Stimulated activated naive CD8-positive, alpha-beta T cell treated with anti-CD3 and anti-CD28 coated beads, Interleukin-15, Interleukin-2, amounts not matched to agents 100 U/mL and 50 U/mL, for 24 hours (primary cell): ENCODE measurements at regions not wholly inside any gene's neighbourhood (a gene's known extent, or its start where the extent isn't known, plus 50 kb on each side); places are given as distances from the start of the nearest gene placed in this dataset.
"Not testable (repeated sequence)": the region's sequence is repeated elsewhere in the genome, so short reads cannot be mapped to it uniquely, and the experiment has no call there.

ENCODE experiments used
- ATAC-seq: fragments of 150-1000 bp; cut with Tn5 transposase; one replicate; pipeline ENCODE4 v1.10.0; 2021
- DNase-seq: peaks from one replicate; pipeline ENCODE4 v3.0.0; 2021

DNA sequence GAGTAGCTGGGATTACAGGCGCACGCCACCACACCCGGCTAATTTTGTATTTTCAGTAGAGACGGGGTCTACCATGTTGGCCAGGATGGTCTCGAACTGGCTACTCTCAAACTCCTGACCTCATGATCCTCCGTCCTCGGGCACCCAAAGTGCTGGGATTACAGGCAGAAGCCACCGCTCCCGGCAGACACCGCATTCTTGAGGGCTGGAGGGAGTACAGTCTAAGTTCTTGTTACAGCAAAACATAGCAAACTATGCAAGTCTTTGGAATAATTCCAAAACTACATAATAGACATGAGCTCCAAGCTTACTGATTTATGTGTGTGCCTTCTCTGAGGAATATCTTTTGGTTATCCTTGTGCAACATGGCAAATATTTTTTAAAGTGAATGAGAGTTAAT is 299.1 kb upstream of the ZNF658 start:
- DNase-seq, ATAC-seq: not testable (repeated sequence)

DNA sequence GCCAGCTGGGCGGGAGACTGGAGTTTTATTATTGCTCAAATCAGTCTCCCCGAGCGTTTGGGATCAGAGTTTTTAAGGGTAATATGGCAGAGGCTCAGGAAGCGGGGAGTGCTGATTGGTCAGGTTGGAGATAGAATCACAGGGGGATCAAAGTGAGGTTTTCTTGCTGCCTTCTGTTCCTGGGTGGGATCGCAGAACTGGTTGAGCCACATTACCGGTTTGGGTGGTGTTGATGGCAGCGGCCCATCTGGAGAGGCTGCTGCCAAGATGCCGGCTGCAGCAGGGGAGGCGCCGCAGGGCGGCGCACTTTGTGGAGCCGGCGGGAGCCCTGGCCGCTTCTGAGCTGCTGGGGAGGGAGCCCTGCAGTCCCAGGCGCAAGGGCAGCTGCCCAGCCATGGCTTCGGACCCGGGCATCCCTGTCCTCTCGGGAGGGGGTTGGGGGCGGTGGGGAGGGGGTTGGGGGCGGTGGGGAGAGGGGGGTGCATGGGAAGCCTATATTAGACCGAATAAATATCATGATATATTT is 268.9 kb upstream of the ZNF658 start:
- DNase-seq, ATAC-seq: not testable (repeated sequence)

DNA sequence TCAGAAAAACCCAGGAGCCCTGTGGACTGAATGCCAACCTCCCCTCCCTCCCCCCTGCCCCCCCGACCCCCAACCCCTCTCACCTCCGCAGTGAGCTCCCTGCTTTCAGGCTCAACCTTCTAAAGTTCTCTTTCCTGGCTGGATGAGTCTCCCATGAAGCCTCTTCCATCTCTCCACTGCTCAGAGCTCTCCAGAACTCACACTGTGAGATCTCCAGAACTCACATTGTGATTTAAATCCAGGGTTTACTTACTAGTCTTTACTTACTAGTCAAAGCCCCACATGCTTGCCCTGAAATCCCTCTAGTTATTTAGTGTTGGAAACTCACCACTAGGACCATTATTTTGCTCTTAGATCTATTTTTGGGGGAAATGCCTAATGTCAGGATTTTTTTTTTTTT is 252.8 kb upstream of the ZNF658 start:
- not testable (repeated sequence) for DNase-seq, ATAC-seq

DNA sequence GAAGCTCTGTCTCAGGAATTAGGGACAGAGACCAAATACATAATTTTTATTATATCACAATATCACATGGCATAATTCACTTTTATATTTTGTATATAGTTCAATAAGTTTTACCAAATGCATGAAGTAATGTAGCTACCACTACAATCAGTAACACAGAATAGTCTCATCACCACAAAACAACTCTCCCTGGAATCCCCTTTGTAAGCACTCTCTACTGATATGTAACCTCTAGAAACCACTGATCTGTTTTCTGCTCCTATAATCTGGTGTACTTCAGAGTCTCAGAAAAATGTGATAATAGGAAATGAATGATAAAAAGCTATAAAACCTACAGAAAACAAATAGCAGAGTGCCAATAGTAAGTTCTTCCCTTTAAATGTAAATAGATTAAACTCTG is 210.3 kb upstream of the ZNF658 start:
- not testable (repeated sequence) for ATAC-seq

DNA sequence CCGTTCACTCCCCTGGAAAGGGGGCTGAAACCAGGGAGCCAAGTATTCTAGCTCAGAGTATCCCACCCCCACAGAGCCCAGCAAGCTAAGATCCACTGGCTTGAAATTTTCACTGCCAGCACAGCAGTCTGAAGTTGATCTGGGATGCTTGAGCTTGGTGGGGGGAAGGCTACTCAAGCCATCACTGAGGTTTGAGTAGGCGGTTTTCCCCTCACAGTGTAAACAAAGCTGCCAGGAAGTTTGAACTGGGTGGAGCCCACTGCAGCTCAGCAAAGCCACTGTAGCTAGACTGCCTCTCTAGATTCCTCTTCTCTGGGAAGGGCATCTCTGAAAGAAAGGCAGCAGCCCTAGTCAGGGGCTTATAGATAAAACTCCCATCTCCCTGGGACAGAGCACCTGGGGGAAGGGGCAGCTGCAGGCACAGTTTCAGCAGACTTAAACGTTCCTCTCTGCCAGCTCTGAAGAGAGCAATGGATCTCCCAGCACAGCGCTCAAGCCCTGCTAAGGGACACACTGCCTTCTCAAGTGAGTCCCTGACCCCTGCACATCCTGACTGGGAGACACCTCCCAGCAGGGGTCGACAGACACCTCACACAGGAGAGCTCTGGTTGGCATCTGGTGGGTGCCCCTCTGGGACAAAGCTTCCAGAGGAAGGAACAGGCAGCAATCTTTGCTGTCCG is 204.8 kb upstream of the ZNF658 start:
- not testable (repeated sequence) for ATAC-seq, DNase-seq

More for the DNA sequence above, 210.3 kb upstream of the ZNF658 start:
- not testable (repeated sequence) for DNase-seq

DNA sequence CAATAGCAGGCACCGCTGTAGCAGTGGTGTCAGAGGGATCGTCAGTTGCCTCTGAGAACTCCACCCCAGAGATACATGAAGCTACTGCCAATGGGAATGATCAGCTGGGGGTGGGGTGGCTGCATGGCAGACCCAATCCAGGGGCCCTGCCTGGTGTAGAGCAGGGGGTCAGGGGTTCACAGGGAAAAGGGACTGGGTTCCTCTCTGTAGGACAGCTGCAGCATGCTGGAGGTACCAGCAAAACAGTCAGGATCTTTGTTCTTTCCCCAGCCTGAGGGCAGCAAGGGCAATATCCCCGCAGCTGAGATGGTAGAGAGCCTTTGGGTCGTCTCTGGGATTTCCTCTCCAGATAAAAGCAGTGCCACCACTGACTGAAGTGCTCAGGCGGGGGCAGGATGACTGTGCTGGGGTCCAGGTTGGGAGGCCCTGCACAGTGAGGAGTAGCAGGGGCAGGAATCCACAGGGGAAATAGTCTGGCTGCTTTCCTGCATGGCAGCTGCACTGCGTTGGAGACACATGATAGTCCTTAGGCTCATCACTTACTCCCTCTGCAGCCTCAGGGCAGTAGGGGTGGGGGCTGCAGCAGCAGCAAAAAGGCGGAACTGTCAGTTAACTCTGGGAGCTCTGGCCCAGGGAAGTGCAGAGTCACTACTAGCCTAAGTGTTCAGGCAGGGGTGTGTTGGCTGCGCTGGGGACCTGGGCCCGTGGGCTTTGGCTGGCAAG is 203.0 kb upstream of the ZNF658 start:
- DNase-seq, ATAC-seq: not testable (repeated sequence)

DNA sequence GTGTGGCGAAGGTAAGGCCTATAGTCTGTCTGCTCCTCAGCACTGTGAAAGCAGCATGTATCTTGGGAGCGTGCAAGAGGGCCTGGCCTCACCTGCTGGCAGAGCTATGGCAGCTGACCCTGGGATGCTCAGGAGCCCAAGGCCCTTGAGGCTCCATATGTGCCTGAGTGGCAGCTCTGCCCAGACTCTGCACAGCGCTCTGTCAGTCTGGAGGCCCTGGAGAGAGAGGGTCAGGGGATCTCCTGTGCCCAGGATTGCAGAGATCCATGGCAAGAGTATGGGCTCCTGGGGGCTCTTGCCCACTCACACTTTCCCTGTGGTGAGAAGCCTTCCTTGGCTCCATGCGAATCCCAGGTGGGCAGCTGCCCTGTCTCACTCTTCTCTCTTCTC is 202.5 kb upstream of the ZNF658 start:
- ATAC-seq, DNase-seq: not testable (repeated sequence)

DNA sequence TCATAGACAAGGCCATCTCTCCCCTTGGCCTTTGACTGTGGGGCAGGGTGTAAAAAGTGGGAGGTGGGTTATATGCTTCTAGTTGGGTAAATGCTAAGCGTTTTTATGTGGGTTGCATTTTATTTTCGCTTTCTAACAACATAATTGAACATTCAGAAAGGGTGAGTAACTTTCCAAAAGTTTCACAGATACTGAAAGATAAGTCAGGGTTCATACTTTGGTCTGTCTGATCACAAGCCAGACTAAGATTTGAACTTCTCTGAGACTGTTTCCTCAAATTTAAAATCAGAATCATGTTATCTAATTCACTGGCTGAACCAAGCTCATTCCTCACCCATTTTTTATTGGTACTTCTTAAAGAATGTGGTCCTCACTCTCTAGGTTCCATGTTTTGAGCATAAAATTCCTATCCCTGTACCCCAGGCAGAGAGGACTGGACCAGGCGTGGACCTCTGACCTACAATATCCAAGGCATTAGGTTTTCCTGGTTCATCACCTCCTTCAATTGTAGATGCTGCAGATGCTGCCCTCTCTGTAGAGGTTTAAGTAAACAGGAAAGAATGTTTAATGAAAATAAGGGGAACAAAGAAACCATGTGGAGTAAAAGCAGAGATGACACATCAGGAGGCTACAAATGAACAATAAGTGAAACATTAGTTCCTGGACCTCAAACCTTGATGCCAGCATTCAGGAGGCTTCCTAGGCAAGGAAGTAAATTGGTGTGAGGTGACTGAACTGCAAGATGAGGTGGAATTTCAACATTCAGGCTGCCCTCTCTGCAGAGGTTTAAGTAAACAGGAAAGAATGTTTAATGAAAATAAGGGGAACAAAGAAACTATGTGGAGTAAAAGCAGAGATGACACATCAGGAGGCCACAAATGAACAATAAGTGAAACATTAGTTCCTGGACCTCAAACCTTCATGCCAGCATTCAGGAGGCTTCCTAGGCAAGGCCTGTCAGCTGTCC is 198.8 kb upstream of the ZNF658 start:
- ATAC-seq, DNase-seq: not testable (repeated sequence)

DNA sequence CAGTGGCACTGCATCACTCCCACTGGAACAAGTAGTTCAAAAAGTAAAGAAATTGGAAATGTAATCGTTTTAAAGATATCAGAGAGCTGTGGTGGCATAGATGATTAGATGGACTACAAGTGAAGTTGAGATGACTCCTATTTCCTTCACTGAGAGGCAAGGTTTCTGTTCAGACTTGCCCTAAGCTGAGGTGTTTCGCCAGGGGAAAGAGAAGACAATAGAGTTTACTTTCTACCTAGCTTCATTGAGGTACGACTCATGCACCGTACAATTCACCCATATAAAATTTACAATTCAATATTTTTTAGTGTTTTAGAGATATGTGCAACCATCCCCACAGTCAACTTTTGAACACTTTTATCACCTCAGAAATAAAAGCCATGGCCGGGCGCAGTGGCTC is 189.0 kb upstream of the ZNF658 start:
- ATAC-seq, DNase-seq: not testable (repeated sequence)

DNA sequence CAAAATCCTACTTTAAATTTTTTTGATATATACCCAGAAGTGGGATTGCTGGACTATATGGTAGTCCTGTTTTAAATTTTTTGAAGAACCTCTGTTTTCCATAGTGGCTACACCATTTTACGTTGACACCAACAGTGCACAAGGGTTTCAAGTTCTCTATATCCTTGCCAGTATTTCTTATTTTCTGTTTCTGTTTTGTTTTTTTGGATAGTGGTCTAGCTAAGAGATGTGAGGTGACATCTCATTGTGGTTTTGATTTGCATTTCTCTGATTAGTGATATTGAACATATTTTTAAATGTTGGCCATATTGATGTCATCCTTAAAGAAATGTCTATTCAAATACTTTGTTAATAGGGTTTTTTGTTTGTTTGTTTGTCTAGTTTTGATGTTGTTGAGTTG is 187.7 kb upstream of the ZNF658 start:
- DNase-seq, ATAC-seq: not testable (repeated sequence)

DNA sequence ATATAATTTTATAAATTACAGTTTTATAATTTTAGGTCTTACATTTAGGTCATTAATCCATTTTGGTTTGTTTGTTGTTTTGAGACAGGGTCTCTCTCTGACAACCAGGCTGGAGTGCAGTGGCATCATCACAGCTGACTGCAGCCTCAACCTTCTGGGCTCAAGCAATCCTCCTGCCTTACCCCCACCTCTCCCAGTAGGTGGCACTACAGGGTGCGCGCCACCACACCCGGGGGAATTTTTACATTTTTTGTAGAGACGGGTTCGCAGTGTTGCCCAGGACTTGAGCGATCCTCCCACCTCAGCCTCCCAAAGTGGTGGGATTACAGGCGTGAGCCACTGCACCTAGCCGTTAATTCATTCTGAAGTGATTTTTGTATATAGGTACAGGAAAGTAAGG is 187.0 kb upstream of the ZNF658 start:
- not testable (repeated sequence) for DNase-seq, ATAC-seq

DNA sequence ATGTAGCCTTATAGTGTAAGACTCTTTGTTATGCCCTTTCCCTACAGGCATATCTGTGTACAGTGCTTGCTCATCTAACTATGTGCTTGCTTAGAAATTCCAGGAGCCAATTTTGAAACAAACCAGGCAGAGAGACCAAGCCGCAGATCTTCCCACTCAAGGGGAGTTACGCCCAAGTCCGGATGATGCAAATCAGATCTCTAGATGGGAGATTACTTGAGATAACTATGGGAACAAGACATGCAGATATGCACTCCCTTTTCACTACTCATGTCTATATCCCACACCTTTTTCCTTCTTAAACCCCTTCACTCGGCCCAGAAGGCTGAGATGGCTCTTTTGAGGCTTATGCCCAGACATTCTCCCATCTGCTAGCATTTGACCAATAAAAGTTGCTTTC is 179.7 kb upstream of the ZNF658 start:
- ATAC-seq, DNase-seq: not testable (repeated sequence)

DNA sequence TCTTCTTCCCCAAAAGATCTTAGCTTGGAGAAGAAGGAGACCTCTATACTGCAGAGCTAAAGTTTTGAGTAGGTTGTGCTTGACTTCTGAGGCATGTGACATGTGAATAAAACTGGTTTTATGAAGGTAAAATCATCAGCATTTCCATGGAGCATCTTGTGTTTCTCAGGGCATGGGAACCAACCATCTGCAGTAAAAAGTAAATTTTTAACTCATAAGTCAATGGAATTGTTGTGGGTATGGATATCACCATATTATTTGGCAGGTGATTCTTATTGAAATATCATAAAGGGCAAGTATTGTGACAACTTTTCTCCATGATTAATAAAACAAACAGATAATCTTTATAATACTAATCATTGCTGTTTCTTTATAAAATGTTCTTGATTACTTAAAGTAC is 173.0 kb upstream of the ZNF658 start:
- DNase-seq, ATAC-seq: not testable (repeated sequence)

DNA sequence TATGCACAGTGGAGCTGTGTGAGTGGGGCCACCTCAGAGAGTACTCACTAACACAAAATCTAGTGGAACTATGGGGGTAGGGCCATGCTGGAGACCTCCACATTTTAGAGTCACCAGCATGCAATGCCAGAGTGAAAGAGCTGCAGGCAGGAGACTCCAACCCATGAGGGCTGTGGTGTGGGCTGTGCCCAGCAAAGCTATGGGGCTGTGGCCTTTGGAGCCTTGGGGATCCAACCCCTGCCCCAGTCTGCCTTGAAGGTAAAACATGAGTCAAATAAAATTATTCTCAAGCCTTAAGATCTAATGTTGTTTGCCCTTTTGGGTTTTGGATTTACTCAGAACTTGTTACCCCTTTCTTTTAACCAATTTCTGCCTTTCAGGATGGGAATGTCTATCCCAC is 163.8 kb upstream of the ZNF658 start:
- DNase-seq, ATAC-seq: not testable (repeated sequence)

DNA sequence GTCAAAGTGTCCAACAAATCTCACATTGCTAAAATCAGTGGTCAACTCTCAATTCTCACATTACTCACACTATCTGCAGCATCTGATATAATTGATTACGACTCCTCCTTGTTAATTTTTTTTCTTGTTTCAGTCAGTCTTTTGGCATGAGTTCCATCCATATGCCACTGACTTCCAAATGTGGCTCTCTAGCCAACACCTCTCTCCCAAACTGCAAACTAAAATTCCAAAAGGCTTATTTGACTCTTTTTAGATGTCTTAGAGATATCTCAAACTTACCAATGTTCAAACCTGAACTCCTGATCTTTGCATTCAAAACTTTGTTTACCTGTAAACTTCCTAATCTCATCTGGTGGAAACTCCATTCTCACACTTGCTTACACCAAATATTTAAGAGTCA is 162.1 kb upstream of the ZNF658 start:
- ATAC-seq, DNase-seq: not testable (repeated sequence)

DNA sequence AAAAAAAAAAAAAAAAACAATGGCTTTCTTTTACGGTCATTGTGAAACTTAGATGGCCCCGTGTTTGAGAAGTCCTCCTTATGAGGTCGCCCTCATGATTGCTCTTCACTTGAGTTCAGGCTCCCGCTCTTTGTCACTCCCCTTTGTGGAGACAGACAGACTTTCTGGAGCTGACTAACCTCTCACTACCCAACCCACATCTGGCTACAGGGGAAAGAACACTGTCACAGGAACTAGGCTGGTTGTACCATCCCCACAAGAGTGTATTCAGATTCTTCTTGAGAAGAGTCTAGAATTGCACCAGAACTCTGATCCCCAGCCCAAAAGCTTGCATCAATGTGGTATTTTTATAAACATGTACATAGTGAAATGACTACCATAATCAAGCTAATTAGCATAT is 160.4 kb upstream of the ZNF658 start:
- ATAC-seq, DNase-seq: not testable (repeated sequence)

DNA sequence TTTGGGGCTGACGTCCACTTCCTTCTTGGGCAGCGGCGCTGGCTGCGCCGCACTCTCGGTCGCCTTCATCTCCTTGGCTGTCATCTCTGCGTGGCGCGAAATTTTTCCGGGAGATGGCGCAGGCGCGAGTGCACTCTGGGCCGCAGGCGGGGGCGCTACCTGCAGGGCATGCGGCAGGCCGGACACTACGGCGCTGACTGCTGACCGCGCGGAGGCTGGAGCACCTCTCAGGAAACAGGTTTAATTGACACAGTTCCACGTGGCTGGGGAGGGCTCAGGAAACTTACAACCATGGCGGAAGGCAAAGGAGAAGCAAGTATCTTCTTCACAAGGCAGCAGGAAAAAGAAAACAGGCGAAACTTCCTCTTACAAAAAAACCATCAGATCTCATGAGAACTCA is 154.7 kb upstream of the ZNF658 start:
- ATAC-seq, DNase-seq: not testable (repeated sequence)

DNA sequence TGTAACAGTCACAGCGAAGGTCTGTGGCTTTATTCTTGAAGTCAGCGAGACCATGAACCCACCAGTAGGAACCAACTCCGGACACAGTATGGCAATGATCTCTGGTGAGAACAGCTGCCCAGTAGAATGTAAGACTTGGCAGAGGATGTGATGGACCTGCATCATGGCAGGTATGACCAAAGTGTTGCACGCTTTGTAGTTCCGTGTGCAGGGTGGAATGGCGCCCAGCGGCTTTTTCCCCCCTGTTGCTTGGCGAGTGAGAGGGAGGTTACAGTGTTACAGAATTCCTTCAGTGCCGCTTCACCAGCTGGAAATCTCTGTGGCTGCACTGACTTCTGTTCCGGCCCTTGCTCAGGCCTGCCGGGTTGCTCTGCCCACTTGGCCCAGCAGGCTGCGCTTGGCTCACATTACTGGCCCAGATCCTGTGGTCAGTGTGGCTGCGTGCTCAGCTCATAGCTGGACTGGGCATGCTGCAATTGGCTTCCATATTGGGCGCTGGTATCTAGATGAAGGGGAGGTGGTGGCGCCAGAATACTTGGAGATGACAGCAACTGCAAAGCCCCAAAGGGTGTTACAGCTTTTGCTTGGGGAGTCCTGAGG is 148.1 kb upstream of the ZNF658 start:
- DNase-seq, ATAC-seq: not testable (repeated sequence)

DNA sequence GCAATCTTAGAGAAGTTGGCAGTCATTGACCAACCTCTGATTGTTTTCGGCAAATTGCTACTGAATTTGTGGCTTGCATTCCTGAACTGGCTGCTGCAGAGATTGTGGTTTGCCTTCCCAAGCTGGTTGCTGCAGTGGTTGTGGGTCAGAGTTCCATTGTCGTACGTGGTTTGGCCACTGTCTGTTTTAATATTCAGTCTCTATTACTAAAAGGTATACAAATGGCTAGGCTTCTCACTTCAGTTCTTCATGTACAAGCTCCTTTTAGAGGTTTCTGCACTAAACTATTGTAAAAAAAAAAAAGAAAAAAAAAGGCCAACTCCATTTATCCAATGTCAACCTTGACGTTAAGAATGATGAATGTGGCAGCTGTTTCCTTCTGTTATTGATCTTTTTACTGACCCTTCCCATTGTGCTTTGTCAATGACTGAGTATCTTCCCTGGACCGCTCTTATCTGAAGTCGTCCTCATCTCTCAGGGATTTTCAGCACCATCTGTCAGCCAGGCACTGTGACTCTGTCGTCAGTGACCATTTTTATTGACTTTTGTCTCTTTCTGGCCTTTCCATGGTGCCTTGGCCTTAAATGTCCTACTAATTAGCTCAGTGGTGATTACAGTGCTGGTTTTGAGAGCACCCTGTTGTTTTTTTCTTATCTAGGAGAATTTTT is 140.6 kb upstream of the ZNF658 start:
- not testable (repeated sequence) for ATAC-seq, DNase-seq

DNA sequence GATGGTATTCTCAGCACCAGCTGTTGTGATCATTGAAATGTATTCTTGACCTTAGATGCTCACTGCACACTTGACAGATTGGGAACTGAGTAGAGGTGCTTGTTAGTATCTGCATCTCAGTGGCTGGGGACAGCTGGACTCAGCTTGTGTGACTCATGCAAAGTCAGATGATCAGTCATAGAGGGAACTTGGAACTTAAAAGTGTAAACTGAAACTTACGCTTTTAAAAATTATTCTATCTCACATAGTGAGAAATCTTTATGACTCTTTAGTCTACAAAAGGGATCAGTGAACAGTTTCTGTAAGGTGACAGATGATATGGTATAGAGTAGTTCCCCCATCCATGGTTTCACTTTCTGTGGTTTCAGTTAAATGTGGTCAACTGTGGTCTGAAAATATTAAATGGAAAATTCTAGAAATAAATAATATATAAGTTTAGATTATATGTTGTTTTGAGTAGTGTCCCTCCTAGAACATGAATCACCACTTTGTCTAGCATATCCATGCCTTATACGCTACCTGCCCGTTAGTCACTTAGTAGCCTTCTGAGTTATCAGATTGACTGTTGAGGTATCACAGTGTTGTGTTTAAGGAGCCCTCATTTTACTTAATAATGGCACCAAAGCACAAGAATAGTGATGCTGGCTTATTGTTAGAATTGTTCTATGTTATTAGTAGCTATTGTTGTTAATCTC is 135.6 kb upstream of the ZNF658 start:
- peak; percentile 28 for ATAC-seq

More for the DNA sequence above, 135.6 kb upstream of the ZNF658 start:
- not testable (repeated sequence) for DNase-seq
